Choroid plexus epithelial cell (primary cell): ENCODE measurements at regions not wholly inside any gene's neighbourhood (a gene's known extent, or its start where the extent isn't known, plus 50 kb on each side); places are given as distances from the start of the nearest gene placed in this dataset.

Experiments used
- DNase-seq: peaks from one replicate; pipeline ENCODE4 v3.0.0-alpha.2; 2010; ENCODE audit warnings: low read depth
- H3K4me3 ChIP-seq: 2 replicates; pipeline ENCODE4 v1.5.1; 2011; ENCODE audit warnings: low read depth, mild to moderate bottlenecking, control low read depth, low read length, moderate library complexity
- TF ChIP-seq, protein P1 (sequence below): conservative IDR thresholded peaks from 2 replicates; pipeline ENCODE4 v1.5.1; 2011; ENCODE audit warnings: low read depth, mild to moderate bottlenecking, control low read depth, inconsistent platforms, low read length, moderate library complexity

DNA sequence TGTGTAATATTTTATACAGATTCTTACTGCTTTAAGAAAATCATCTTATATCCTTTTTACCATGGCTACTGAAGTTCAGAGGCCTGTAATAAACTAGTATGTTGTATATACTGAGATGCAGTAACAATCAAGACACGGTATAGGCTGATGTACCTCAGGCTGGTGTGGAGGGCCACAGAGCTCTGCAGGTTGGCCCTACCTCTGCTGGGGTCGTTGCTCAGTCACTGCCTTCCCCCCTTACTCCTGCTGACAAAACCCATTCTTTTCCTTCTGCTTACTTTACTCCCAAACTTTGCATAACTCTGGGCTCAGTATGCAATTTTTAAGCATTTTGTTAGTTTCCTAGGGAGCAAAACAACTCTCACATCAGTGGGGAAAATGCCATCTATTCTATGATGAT, 200.1 kb upstream of the FOXP2 start:
- no peak for DNase-seq
- TF ChIP-seq, protein P1, sequence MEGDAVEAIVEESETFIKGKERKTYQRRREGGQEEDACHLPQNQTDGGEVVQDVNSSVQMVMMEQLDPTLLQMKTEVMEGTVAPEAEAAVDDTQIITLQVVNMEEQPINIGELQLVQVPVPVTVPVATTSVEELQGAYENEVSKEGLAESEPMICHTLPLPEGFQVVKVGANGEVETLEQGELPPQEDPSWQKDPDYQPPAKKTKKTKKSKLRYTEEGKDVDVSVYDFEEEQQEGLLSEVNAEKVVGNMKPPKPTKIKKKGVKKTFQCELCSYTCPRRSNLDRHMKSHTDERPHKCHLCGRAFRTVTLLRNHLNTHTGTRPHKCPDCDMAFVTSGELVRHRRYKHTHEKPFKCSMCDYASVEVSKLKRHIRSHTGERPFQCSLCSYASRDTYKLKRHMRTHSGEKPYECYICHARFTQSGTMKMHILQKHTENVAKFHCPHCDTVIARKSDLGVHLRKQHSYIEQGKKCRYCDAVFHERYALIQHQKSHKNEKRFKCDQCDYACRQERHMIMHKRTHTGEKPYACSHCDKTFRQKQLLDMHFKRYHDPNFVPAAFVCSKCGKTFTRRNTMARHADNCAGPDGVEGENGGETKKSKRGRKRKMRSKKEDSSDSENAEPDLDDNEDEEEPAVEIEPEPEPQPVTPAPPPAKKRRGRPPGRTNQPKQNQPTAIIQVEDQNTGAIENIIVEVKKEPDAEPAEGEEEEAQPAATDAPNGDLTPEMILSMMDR, result no peak
- H3K4me3 ChIP-seq, result no peak overlapping the region

DNA sequence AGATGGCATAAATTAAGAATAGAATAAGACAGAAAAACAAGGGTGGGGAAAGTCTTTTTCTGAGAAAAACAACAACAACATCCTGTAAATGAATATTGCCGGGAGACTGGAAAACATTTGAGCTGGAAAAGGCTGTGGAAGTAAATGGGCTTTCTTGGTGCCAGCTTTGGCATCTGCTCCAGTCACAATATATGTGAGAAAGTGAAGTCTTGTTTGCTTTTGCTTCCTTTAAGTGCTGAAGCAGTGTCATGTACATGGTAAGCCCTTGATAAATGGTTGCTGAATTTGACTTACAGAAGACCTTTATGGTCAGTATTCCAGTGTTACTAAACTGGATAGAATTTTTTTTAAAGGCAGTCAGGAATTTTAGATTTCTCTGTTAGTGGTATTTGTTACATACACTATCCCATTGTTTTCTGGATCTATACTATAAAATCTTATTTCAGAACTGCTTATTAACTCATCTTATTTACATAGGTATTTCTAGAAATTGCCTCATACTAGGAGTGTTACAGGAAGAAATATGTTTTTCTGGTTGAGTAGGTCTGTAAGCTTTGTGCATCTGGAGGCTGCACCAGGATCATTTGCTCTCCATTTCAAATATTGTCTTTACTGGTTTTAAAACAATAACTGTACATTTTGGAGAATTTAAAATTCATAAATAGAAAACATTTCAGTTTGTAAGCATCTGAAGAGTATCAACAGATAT, 201.7 kb upstream of the FOXP2 start:
- no peak overlapping the region for H3K4me3 ChIP-seq
- TF ChIP-seq, protein P1, result no peak
- no peak for DNase-seq

DNA sequence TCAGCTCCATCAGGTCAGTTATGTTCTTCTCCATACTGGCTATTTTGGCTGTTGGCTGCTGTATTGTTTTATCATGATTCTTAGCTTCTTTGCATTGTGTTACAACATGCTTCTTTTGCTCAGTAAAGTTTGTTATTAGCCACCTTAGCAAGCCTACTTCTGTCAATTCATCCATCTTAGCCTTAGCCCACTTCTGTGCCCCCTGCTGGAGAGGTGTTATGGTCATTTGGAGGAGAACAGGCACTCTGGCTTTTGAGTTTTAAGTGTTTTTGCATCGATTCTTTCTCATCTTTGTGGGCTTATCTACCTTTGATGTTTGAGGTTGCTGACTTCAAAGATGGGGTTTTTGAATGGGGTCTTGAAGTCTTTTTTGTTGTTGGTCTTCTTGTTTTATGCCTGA, 204.6 kb upstream of the FOXP2 start:
- TF ChIP-seq, protein P1, result peak; percentile 34
- DNase-seq, result peak; percentile 6
- no peak overlapping the region for H3K4me3 ChIP-seq

DNA sequence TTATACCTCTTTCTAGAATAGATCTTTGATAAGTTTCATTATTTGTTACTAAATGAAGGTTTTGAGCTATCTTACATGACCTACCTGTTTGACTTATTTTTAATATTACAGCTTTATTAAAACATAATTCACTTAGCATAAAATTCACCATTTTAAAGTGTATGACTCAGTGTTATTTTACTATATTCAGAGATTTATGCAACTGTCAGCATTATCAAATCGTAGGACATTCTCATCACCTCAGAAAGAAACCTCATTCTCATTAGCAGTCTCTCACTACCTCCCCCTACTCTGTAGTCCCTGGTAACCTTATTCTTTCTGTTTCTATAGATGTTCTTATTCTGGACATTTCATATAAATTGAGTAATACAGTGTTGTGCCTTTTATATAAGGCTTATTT, 207.9 kb upstream of the FOXP2 start:
- DNase-seq, result no peak
- no peak overlapping the region for H3K4me3 ChIP-seq
- TF ChIP-seq, protein P1, result no peak

DNA sequence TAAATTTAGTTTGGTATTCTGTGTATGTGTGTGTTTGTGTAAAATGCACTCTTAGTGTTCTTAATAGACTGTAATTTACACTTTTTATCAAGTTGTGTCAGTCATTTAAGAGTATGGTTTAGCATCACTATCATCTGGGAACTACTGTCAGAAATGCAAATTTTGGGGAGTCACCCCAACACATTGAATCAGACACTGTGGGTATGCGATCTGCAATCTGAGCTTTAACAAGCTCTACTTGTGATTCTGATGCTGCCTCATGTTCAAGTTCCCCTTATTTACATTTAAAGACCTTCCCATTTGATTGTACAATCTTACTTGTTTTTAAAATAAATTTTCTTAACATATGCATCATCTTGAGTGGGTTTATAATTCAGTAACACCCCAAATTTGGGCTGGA, 218.1 kb upstream of the FOXP2 start:
- no peak for DNase-seq
- no peak overlapping the region for H3K4me3 ChIP-seq
- TF ChIP-seq, protein P1, result no peak

DNA sequence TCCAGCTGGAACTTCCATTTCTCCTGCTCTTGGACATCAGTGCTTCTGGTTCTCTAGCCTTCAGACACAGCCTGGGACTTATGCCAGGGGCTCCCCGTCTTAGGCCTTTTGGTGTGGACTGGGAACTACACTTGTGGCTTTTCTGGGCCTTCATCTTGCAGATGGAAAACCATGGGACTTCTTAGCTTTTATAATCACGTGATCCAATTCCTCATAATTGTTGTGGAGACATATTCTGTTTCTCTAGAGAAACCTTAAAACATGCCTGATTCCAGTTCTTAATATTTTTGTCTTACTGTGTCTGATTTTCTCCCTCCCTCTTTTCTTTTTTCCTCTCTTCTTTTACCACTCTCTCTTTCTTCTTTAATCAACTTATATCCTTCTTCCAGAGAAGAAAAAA, 224.2 kb upstream of the FOXP2 start:
- no peak for DNase-seq
- TF ChIP-seq, protein P1, result no peak
- no peak overlapping the region for H3K4me3 ChIP-seq
